G401.6 (cell line): ENCODE measurements at regions not wholly inside any gene's neighbourhood (a gene's known extent, or its start where the extent isn't known, plus 50 kb on each side); places are given as distances from the start of the nearest gene placed in this dataset.
"Not testable (repeated sequence)": the region's sequence is repeated elsewhere in the genome, so short reads cannot be mapped to it uniquely, and the experiment has no call there.

ENCODE experiments used
- FAIRE-seq: peaks from 2 replicates; lab custom pipeline; 2012; peaks lifted over from hg19 to GRCh38; lab: Jason Lieb, UNC

- no peak for FAIRE-seq
Observed at GRCh38 chr19:29012457-29012856, 200.5 kb downstream of the UQCRFS1 start.

GRCh38 chr19:29010276-29010675, 202.7 kb downstream of the UQCRFS1 start:
- FAIRE-seq: no peak

GRCh38 chr19:29006057-29006735, 206.8 kb downstream of the UQCRFS1 start:
- FAIRE-seq: no peak

- no peak for FAIRE-seq
Observed at GRCh38 chr19:29004796-29005195, 208.2 kb downstream of the UQCRFS1 start.

GRCh38 chr19:29003641-29004409, 209.1 kb downstream of the UQCRFS1 start:
- FAIRE-seq: no peak

GRCh38 chr19:29002336-29002735, 210.6 kb downstream of the UQCRFS1 start:
- no peak for FAIRE-seq

- FAIRE-seq: no peak
Observed at GRCh38 chr19:29001597-29002245, 211.2 kb downstream of the UQCRFS1 start.

GRCh38 chr19:29001141-29001581, 211.8 kb downstream of the UQCRFS1 start:
- FAIRE-seq: no peak

- no peak for FAIRE-seq
Observed at GRCh38 chr19:28999724-29000433, 213.1 kb downstream of the UQCRFS1 start.

- FAIRE-seq: no peak
Observed at GRCh38 chr19:28998974-28999373, 214.0 kb downstream of the UQCRFS1 start.

- not testable (repeated sequence) for FAIRE-seq
Observed at GRCh38 chr19:28997866-28998265, 215.1 kb downstream of the UQCRFS1 start.

- FAIRE-seq: no peak
Observed at GRCh38 chr19:28990522-28990921, 222.4 kb downstream of the UQCRFS1 start.

- no peak for FAIRE-seq
Observed at GRCh38 chr19:28989739-28990138, 223.2 kb downstream of the UQCRFS1 start.

- no peak for FAIRE-seq
Observed at GRCh38 chr19:28988066-28988465, 224.9 kb downstream of the UQCRFS1 start.

- FAIRE-seq: no peak
Observed at GRCh38 chr19:28987177-28987576, 225.8 kb downstream of the UQCRFS1 start.

GRCh38 chr19:28985201-28985600, 227.8 kb downstream of the UQCRFS1 start:
- no peak for FAIRE-seq

GRCh38 chr19:28984315-28984714, 228.6 kb downstream of the UQCRFS1 start:
- FAIRE-seq: no peak

GRCh38 chr19:28983430-28983829, 229.5 kb downstream of the UQCRFS1 start:
- no peak for FAIRE-seq

- no peak for FAIRE-seq
Observed at GRCh38 chr19:28981994-28982393, 231.0 kb downstream of the UQCRFS1 start.

GRCh38 chr19:28981518-28981917, 231.4 kb downstream of the UQCRFS1 start:
- FAIRE-seq: no peak

- no peak for FAIRE-seq
Observed at GRCh38 chr19:28980236-28980868, 232.6 kb downstream of the UQCRFS1 start.

- no peak for FAIRE-seq
Observed at GRCh38 chr19:28977826-28978225, 235.1 kb downstream of the UQCRFS1 start.
